Fibroblast of the aortic adventitia (primary cell): ENCODE measurements at regions not wholly inside any gene's neighbourhood (a gene's known extent, or its start where the extent isn't known, plus 50 kb on each side); places are given as distances from the start of the nearest gene placed in this dataset.

Experiments
- DNase-seq: peaks from one replicate; pipeline ENCODE4 v3.0.0-alpha.2; 2010; ENCODE audit warnings: low read depth
- H3K4me3 ChIP-seq: 2 replicates; pipeline ENCODE4 v1.5.1; 2011; ENCODE audit warnings: low read depth, mild to moderate bottlenecking, control low read depth, low read length, moderate library complexity
- TF ChIP-seq, protein P1 (sequence below): IDR thresholded peaks from 2 replicates; pipeline ENCODE4 v1.5.1; 2011; ENCODE audit warnings: mild to moderate bottlenecking, low read length, control low read depth, inconsistent platforms; ENCODE audit not compliant: insufficient read depth

DNA sequence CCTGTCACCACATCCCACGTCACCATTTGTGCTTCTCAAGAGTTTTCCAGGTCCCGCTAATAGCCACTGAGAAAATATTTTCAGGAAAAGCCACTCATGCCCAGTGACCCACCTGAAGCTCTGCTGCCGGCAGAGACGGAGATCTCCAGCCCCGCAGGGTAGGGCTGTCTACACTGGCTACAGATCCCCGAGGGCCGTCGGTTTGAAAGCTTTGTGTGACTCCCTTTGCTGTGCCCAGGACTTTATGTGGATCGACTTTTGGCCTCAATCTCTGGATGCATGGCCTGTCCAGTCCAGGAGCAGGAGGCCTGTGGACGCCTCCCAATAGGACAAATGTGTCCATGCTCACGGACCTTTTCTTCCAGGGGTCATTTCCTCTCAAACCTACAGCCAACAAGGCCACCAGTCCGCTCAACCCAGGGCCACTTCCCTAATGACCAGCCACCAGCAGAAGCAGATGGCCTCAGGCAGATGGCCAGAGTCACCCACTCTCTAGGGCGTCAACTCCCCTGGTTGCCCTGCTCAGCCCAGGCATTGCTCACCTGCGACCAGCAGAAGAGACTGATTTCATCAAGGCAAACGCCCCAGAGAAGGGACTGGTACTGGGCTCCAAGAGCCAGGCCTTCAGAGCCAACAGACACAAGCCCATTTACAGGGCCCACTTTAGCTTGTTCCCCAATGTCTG, 76.4 kb downstream of the OAT start:
- H3K4me3 ChIP-seq, result no peak overlapping the region
- TF ChIP-seq, protein P1, sequence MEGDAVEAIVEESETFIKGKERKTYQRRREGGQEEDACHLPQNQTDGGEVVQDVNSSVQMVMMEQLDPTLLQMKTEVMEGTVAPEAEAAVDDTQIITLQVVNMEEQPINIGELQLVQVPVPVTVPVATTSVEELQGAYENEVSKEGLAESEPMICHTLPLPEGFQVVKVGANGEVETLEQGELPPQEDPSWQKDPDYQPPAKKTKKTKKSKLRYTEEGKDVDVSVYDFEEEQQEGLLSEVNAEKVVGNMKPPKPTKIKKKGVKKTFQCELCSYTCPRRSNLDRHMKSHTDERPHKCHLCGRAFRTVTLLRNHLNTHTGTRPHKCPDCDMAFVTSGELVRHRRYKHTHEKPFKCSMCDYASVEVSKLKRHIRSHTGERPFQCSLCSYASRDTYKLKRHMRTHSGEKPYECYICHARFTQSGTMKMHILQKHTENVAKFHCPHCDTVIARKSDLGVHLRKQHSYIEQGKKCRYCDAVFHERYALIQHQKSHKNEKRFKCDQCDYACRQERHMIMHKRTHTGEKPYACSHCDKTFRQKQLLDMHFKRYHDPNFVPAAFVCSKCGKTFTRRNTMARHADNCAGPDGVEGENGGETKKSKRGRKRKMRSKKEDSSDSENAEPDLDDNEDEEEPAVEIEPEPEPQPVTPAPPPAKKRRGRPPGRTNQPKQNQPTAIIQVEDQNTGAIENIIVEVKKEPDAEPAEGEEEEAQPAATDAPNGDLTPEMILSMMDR, result no peak
- no peak for DNase-seq

DNA sequence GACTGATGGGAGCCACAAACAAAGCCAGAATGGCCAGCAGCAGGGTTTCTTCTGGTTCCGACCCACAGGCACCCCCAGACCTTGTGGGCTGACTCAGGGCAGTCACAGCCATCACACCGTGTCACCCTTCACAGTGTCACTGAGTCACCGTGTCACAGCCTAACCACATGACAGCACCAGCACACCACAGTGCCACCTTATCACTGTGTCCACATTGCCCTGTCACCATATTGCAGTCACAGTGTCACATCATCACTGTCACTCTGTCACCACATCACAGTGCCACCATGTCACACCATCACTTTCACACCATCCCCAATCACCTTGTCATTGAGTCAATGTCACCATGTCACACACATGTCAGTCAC, 77.0 kb downstream of the OAT start:
- H3K4me3 ChIP-seq, result no peak overlapping the region
- DNase-seq, result no peak
- TF ChIP-seq, protein P1, result no peak

DNA sequence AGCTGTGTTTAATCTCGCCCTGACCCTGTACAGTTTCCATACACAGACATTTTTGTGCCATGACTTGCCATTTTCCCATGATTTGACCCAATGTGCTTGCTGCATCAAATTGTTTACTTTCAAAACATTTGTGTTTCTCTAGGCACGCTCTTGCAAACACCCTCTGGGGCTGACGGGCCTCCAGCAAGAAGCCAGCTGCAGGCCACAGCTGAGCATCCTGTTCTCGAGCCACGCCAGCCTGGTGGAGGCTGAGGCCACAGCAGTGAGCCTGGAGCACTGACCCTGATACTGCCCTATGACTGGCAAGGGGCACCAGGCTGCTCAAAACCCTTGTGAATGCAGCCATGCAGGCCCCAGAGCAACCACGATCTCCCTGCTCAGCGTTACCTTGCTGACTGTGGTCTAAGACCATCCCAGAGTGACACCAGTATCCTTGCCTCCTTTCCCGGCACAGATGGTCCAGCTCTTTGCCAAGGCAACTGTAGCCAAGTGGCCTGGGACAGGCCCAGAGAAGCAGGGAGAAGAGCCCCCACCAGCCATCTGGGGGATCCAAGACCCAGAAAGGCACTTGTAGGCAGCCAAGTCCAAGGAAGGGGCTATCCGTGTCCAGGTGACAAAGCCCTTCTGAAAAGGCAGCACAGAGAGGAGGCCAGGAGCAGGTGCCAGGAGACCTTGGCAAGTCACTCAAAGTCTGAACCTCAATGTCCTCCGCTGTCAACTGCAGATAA, 78.5 kb downstream of the OAT start:
- peak; percentile 32 for DNase-seq
- TF ChIP-seq, protein P1, result no peak
- no peak overlapping the region for H3K4me3 ChIP-seq

DNA sequence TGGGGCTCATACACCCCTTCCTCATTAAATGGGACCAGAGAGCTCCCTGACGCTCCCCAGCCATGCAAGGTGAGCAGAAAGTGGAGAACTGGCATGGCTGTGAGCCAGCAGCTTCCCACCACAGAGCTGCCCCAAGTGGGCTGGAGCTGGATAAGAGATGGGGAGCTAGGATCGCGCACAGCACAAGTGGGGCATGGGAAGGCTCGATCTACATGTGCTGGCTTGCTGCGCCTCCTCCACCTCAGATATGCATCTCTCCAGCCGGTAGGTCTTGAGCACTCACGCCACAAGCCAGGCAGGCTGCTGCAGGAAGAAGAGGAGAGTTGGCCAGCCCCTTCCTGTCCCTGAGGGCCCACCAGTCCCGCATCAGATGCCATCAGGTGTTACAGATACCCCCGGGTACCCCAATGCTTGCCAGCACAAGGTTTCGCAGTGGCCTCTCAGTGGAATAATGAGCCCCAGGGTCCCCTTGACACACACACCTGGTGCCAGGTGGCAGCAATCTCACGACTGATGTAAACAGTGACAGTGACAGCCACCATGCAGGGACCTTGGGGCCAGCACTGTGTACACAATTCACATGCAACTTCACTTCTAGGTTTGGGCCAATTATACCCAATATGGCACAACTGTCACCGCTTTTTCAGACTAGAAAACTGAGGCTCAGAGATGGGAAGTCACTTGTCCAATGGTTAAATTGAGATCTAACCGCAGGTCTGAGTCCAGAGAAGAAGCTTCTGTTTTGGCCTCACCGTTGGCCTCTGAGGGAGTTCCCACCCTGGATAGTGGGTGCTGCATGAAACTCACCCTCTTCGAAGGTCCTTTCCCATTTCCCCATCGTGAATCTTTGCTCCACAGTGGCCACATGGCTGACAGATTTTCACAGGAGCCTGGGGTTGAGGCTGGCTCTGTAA, 79.3 kb downstream of the OAT start:
- no peak for DNase-seq
- no peak overlapping the region for H3K4me3 ChIP-seq
- TF ChIP-seq, protein P1, result no peak

DNA sequence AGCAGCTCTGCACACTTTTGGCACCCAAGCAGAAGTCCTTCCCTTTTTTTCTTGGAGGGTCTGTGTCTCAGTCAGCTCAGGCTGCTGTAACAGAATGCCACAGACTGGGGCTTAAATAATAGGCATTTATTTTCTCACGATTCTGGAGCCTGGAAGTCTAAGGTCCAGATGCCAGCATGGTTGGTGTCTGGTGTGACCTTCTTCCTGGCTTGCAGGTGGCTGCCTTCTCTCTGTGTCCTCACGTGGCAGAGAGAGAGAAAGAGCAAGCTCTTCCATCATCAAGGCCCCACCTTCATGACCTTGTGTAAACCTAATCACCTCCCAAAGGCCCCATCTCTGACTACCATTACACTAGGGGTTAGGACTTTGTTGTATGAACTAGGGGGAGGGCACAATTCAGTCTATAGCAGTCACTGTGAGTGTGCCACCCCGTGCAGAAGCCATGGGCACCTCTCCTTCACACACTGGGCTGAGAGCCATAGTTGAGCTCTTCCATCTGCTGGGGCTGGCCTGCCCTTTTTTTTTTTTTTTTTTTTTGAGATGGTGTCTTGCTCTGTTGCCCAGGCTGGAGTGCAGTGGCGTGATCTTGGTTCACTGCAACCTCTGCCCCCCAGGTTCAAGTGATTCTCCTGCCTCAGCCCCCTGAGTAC, 80.3 kb downstream of the OAT start:
- no peak overlapping the region for H3K4me3 ChIP-seq
- DNase-seq, result no peak
- TF ChIP-seq, protein P1, result no peak

DNA sequence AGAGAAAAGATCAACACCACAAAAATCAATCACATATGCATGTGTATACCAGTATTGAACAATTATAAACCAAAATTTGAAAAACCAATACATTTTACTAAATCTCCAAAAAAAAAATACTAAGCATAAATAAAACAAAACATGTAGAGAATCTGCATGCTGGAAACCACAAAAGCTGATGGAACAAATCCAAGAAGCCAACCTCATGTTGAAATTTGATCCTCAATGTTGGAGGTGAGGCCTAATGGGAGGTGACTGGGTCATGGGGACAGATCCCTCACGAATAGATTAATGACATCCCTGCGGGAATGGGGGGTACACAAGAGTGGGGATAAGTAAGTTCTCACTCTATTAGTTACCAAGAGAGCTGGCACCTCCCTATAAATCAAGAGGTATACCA, 82.5 kb downstream of the OAT start:
- H3K4me3 ChIP-seq, result no peak overlapping the region
- no peak for DNase-seq
- TF ChIP-seq, protein P1, result no peak
